ENCODE measurements at regions not wholly inside any gene's neighbourhood (a gene's known extent, or its start where the extent isn't known, plus 50 kb on each side); places are given as distances from the start of the nearest gene placed in this dataset.

- intact Hi-C loops (cut with micrococcal nuclease): no loop called here
These were observed 181.1 kb upstream of the NECTIN1 start for GRCh38 chr11:119910051-119910450.

GRCh38 chr11:119909495-119909894 is 180.5 kb upstream of the NECTIN1 start:
- intact Hi-C loops (cut with micrococcal nuclease): no loop called here
- no peaks in the 10 kb centered on the region for H3K36me3 Mint-ChIP-seq (ENCODE audit: insufficient read depth, unreplicated experiment)
- CTCF ChIA-PET: interaction anchor here (0.7 kb wide), 1 partner anchor 604 kb away, joined by 3 read pairs; no protein-coding TSS in a partner anchor

More at GRCh38 chr11:119910051-119910450, 181.1 kb upstream of the NECTIN1 start:
- no peak for DNase-seq (ENCODE audit: unreplicated experiment)
- Mint-ChIP-seq H3K4me1 (ENCODE audit: insufficient read depth, unreplicated experiment) (no peaks in the 10 kb centered on the region), H3K27ac (ENCODE audit: low read depth, unreplicated experiment) (no peak overlapping the region), H3K4me3 (ENCODE audit: unreplicated experiment) (no peak overlapping the region), H3K9me3 (ENCODE audit: unreplicated experiment) (no peaks in the 10 kb centered on the region), H3K36me3 (ENCODE audit: insufficient read depth, unreplicated experiment) (no peaks in the 10 kb centered on the region), H3K27me3 (ENCODE audit: insufficient read depth, unreplicated experiment) (peaks cover 51% of the 10 kb centered on the region)
- no TSS peak for BruUV-seq (replicated peaks)
- POLR2A ChIA-PET: interaction anchor here (1.1 kb wide), 1 partner anchor 12 kb away, joined by 3 read pairs; no protein-coding TSS in a partner anchor
- CTCF ChIA-PET: no interaction called here
- no peak for TF ChIP-seq CTCF (IDR thresholded peaks at IDR 0.05; ENCODE audit: unreplicated experiment)

GRCh38 chr11:119909077-119909476 is 180.1 kb upstream of the NECTIN1 start:
- H3K27ac Mint-ChIP-seq (ENCODE audit: low read depth, unreplicated experiment): no peak overlapping the region
- TF ChIP-seq CTCF (IDR thresholded peaks at IDR 0.05; ENCODE audit: unreplicated experiment): no peak
- no TSS peak for BruUV-seq (replicated peaks)
- CTCF ChIA-PET: interaction anchor here (0.6 to 0.7 kb wide), 2 partner anchors 85 to 603 kb away, joined by 3 read pairs; no protein-coding TSS in a partner anchor
- H3K4me1 Mint-ChIP-seq (ENCODE audit: insufficient read depth, unreplicated experiment): no peaks in the 10 kb centered on the region
- intact Hi-C loops (cut with micrococcal nuclease): no loop called here
- H3K4me3 Mint-ChIP-seq (ENCODE audit: unreplicated experiment): no peak overlapping the region
- no peaks in the 10 kb centered on the region for H3K9me3 Mint-ChIP-seq (ENCODE audit: unreplicated experiment)
- no peak for DNase-seq (ENCODE audit: unreplicated experiment)
- H3K27me3 Mint-ChIP-seq (ENCODE audit: insufficient read depth, unreplicated experiment): peaks cover 54% of the 10 kb centered on the region
- POLR2A ChIA-PET: interaction anchor here (1.1 kb wide), 1 partner anchor 11 kb away, joined by 3 read pairs; no protein-coding TSS in a partner anchor
- H3K36me3 Mint-ChIP-seq (ENCODE audit: insufficient read depth, unreplicated experiment): no peaks in the 10 kb centered on the region

More at GRCh38 chr11:119909495-119909894, 180.5 kb upstream of the NECTIN1 start:
- Mint-ChIP-seq H3K4me1 (ENCODE audit: insufficient read depth, unreplicated experiment) (no peaks in the 10 kb centered on the region), H3K4me3 (ENCODE audit: unreplicated experiment) (no peak overlapping the region), H3K27me3 (ENCODE audit: insufficient read depth, unreplicated experiment) (peaks cover 54% of the 10 kb centered on the region), H3K27ac (ENCODE audit: low read depth, unreplicated experiment) (no peak overlapping the region), H3K9me3 (ENCODE audit: unreplicated experiment) (no peaks in the 10 kb centered on the region)
- DNase-seq (ENCODE audit: unreplicated experiment): no peak
- no TSS peak for BruUV-seq (replicated peaks)
- POLR2A ChIA-PET: interaction anchor here (1.1 kb wide), 1 partner anchor 12 kb away, joined by 3 read pairs; no protein-coding TSS in a partner anchor
- no peak for TF ChIP-seq CTCF (IDR thresholded peaks at IDR 0.05; ENCODE audit: unreplicated experiment)

- Mint-ChIP-seq H3K36me3 (ENCODE audit: insufficient read depth, unreplicated experiment) (peaks cover 4% of the 10 kb centered on the region), H3K27me3 (ENCODE audit: insufficient read depth, unreplicated experiment) (peaks cover 54% of the 10 kb centered on the region), H3K27ac (ENCODE audit: low read depth, unreplicated experiment) (no peak overlapping the region), H3K4me3 (ENCODE audit: unreplicated experiment) (no peak overlapping the region), H3K4me1 (ENCODE audit: insufficient read depth, unreplicated experiment) (no peaks in the 10 kb centered on the region), H3K9me3 (ENCODE audit: unreplicated experiment) (no peaks in the 10 kb centered on the region)
- ChIA-PET CTCF (interaction anchor here (0.6 kb wide), 1 partner anchor 85 kb away, joined by 3 read pairs; no protein-coding TSS in a partner anchor), POLR2A (no interaction called here)
- BruUV-seq (replicated peaks): no TSS peak
- intact Hi-C loops (cut with micrococcal nuclease): no loop called here
- DNase-seq (ENCODE audit: unreplicated experiment): no peak
- no peak for TF ChIP-seq CTCF (IDR thresholded peaks at IDR 0.05; ENCODE audit: unreplicated experiment)
These were observed 179.5 kb upstream of the NECTIN1 start for GRCh38 chr11:119908573-119908904.

All from MCF 10A (cell line).